ENCODE measurements at regions not wholly inside any gene's neighbourhood (a gene's known extent, or its start where the extent isn't known, plus 50 kb on each side); places are given as distances from the start of the nearest gene placed in this dataset.
"Not testable (repeated sequence)": the region's sequence is repeated elsewhere in the genome, so short reads cannot be mapped to it uniquely, and the experiment has no call there.

- no peak for DNase-seq
- TF ChIP-seq POLR2A (IDR thresholded peaks at IDR 0.05; ENCODE audit: low read length) (no peak), GATA1 (IDR thresholded peaks at IDR 0.05; ENCODE audit: low read depth, low read length) (no peak)
Observed at GRCh38 chr6:155895641-155896040, 440.0 kb upstream of the NOX3 start.

GRCh38 chr6:155894758-155895157 is 439.1 kb upstream of the NOX3 start:
- TF ChIP-seq POLR2A (IDR thresholded peaks at IDR 0.05; ENCODE audit: low read length) (no peak), GATA1 (IDR thresholded peaks at IDR 0.05; ENCODE audit: low read depth, low read length) (no peak)
- no peak for DNase-seq

- TF ChIP-seq GATA1 (IDR thresholded peaks at IDR 0.05; ENCODE audit: low read depth, low read length) (no peak), POLR2A (IDR thresholded peaks at IDR 0.05; ENCODE audit: low read length) (no peak)
- DNase-seq = no peak
Observed at GRCh38 chr6:155894262-155894661, 438.6 kb upstream of the NOX3 start.

GRCh38 chr6:155890409-155890808 is 434.8 kb upstream of the NOX3 start:
- TF ChIP-seq GATA1 (IDR thresholded peaks at IDR 0.05; ENCODE audit: low read depth, low read length) (no peak), POLR2A (IDR thresholded peaks at IDR 0.05; ENCODE audit: low read length) (no peak)
- no peak for DNase-seq

GRCh38 chr6:155889410-155889809 is 433.8 kb upstream of the NOX3 start:
- no peak for DNase-seq
- TF ChIP-seq POLR2A (IDR thresholded peaks at IDR 0.05; ENCODE audit: low read length) (no peak), GATA1 (IDR thresholded peaks at IDR 0.05; ENCODE audit: low read depth, low read length) (no peak)

DNA sequence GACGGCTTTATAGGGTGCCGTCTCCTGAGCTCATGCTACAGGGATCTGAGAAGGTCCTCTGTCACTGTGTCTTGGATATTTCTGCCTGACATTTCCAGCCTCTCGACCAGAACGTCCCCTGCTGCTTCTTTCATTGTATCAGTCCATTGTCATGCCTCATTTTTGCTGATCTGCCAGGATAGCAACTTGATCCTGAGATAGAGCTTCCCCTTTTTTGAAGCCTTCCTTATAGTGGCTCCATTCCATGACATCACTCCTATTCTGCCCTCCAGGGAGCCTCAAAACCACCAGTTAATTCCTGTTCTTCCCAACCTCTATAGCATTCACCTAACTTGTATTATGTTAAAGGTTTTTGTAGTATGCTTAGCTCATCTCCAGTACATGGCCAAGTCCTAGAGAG is 431.8 kb upstream of the NOX3 start:
- TF ChIP-seq GATA1 (IDR thresholded peaks at IDR 0.05; ENCODE audit: low read depth, low read length) (no peak), POLR2A (IDR thresholded peaks at IDR 0.05; ENCODE audit: low read length) (no peak)
- DNase-seq = no peak

DNA sequence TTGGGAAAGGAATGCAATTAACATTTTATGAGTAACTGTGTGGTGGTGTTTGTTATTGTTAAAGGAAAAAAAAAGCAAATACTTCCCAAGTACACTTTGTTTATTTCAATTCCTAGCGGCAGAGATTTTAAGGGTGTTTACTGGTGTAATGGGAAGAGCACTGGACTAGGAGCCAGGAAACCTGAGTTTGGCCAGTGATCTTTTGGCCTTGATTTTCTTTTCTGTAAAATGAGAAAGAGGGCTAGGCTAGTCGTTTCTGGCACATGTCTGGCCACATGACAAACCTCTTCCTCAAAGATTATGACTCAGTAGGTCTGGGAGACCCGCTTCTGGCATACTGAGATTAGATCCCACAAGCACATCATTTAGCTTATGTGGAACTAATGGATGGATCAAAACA is 428.1 kb upstream of the NOX3 start:
- no peak for DNase-seq
- no peak for TF ChIP-seq POLR2A (IDR thresholded peaks at IDR 0.05; ENCODE audit: low read length)
- no peak for TF ChIP-seq GATA1 (IDR thresholded peaks at IDR 0.05; ENCODE audit: low read depth, low read length)

DNA sequence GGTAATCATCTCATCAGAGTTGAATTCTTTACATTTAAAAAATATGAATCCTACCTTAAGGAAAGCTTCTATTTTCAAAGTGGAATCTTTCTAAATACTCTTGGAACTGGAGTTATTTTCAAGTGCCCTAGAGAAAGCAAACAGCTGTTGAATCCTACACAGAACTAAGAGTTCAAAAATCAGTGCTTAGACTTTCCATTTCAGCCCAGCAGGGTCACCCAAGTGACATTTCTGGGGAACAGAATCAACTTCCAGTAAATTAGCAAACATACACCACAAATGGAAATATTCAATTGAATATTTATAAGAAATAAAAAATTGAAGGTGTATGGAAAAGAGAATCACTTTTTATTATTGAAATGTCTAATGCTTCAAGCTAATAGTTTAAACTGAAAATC is 427.7 kb upstream of the NOX3 start:
- DNase-seq = no peak

DNA sequence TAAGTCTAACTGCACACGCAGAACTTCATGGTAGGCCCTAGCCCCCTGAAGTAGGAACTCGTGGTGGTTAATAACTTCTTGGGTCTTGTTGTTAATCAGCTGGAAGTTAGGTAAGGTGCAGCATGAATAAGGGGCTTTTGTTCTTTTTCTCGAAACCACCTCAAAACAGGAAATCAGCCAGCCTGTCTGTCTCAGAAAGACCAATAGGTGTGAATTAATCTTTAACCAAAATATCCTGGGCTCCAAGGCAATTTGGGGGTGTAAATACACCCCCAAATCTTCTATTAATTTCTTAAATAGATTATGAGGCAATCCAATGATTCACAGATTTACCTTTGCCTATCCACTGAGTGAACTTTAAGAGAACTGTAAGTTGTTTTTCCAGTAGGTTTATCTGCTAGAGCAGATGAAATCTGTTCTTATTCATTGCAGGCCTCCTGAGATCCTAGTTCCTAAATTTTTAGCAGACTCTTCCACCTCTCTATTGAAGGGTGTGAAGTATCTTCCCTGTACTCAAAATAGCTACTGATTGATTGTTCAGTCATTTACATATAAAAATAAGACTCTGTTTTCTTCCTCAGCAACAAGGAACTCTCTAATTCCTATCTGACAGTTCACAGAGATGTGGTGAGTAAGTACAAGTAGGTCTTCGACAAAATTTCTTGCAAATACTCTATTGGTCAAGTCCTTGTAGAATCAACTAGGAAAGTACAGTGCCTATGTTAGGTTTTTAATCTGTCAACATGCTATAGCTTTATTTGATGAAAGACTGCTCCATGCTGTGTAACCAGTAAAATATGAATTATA is 427.1 kb upstream of the NOX3 start:
- TF ChIP-seq GATA1 (IDR thresholded peaks at IDR 0.05; ENCODE audit: low read depth, low read length) (no peak), POLR2A (IDR thresholded peaks at IDR 0.05; ENCODE audit: low read length) (no peak)
- no peak for DNase-seq

More for the DNA sequence above, 427.7 kb upstream of the NOX3 start:
- TF ChIP-seq GATA1 (IDR thresholded peaks at IDR 0.05; ENCODE audit: low read depth, low read length) (no peak), POLR2A (IDR thresholded peaks at IDR 0.05; ENCODE audit: low read length) (no peak)

DNA sequence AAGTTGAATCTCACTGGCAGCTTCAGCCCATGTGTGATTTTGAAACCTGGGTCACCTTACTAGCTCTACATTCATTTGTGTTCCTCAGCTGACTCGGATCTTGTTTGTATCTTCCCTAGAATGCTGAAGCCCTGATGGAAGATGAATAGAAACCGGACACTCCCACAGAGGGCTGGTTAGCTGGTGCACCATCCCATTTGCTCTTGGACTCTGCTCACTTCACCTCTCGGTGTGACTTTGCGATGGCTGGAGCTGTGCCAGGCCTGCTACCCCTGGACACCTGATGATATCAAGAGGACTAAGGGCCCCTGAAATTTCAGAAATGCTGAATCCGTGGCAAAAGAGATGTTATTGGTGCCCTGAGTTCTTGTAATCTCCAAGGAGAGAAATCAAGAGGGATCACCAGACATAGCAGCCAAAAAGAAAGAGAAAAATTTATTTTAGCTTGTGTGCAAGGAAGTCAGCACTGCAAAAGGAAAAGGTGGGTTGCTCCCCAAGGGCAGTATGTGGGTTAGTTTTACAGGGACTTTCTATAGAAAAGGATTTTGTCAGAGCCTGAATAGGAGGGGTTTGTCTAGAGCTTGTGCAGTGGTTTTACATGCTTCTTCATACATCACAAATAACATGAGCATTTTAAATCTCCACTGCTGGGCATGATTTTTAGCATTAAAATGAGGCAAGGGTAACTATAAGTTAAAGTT is 426.3 kb upstream of the NOX3 start:
- TF ChIP-seq POLR2A (IDR thresholded peaks at IDR 0.05; ENCODE audit: low read length) (no peak), GATA1 (IDR thresholded peaks at IDR 0.05; ENCODE audit: low read depth, low read length) (no peak)
- DNase-seq = no peak

GRCh38 chr6:155880900-155881299 is 425.3 kb upstream of the NOX3 start:
- DNase-seq = no peak
- TF ChIP-seq GATA1 (IDR thresholded peaks at IDR 0.05; ENCODE audit: low read depth, low read length) (no peak), POLR2A (IDR thresholded peaks at IDR 0.05; ENCODE audit: low read length) (no peak)

- TF ChIP-seq POLR2A (IDR thresholded peaks at IDR 0.05; ENCODE audit: low read length) (no peak), GATA1 (IDR thresholded peaks at IDR 0.05; ENCODE audit: low read depth, low read length) (no peak)
- DNase-seq = no peak
Observed at GRCh38 chr6:155872961-155873360, 417.3 kb upstream of the NOX3 start.

DNA sequence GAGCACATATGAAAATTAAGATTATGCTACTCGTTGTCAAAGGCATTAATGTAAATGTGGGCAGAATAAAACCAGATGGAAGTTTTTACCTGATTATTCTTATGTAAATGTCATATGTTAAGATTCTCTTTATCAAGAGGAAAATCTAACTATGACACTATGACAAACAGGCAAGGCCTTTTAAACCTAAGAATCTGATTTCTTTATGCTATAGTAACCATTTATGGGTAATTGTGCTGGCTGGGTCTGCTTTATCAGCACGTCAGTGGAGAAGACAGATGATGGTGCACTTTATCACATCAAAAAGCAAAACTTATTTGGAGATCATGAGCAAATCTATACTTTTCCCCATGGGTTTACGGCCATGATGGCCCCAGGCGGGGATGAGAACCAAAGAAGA is 412.0 kb upstream of the NOX3 start:
- no peak for DNase-seq
- TF ChIP-seq GATA1 (IDR thresholded peaks at IDR 0.05; ENCODE audit: low read depth, low read length) = no peak
- TF ChIP-seq POLR2A (IDR thresholded peaks at IDR 0.05; ENCODE audit: low read length) = no peak

DNA sequence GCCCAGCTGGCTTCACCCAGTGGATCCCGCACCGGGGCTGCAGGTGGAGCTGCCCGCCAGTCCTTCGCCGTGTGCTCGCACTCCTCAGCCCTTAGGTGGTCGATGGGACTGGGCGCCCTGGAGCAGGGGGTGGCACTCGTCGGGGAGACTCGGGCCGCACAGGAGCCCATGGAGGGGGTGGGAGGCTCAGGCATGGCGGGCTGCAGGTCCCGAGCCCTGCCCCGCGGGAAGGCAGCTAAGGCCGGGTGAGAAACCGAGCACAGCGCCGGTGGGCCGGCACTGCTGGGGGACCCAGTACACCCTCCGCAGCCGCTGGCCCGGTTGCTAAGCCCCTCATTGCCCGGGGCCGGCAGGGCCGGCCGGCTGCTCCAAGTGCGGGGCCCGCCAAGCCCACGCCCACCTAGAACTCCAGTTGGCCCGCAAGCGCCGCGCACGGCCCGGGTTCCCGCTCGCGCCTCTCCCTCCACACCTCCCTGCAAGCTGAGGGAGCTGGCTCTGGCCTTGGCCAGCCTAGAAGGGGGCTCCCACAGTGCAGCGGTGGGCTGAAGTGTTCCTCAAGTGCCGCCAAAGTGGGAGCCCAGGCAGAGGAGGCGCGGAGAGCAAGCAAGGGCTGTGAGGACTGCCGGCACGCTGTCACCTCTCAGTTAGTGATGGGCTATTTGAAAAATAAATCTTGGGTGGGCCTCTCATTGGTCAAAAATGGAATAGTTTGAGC is 411.2 kb upstream of the NOX3 start:
- not testable (repeated sequence) for DNase-seq
